Neutrophil (primary cell): ENCODE measurements at regions not wholly inside any gene's neighbourhood (a gene's known extent, or its start where the extent isn't known, plus 50 kb on each side); places are given as distances from the start of the nearest gene placed in this dataset.

ENCODE experiments used
- H3K27ac ChIP-seq: fragments of 200-600 bp; sonication (generic); 2 replicates; pipeline ENCODE4 v1.5.1; 2016; ENCODE audit warnings: mild to moderate bottlenecking, moderate library complexity
- H3K27me3 ChIP-seq: fragments of 200-600 bp; sonication (generic); 2 replicates; pipeline ENCODE4 v1.6.0; 2016; ENCODE audit warnings: mild to moderate bottlenecking
- H3K36me3 ChIP-seq: fragments of 200-600 bp; sonication (generic); 2 replicates; pipeline ENCODE4 v1.5.1; 2017
- H3K4me1 ChIP-seq, 2 experiments: fragments of 200-600 bp in 1 of 2; sonication (generic) in 1 of 2; 1 replicate in 1 of 2; 2 replicates in 1 of 2; pipeline versions ENCODE4 v1.5.1 to v1.6.1; 2013 to 2016; ENCODE audit warnings: low read depth in 1 of 2, low read length in 1 of 2, mild to moderate bottlenecking in 1 of 2, moderate library complexity in 1 of 2; ENCODE audit not compliant: control insufficient read depth in 1 of 2, insufficient read depth in 1 of 2
- H3K4me3 ChIP-seq, 2 experiments: fragments of 200-600 bp in 1 of 2; sonication (generic) in 1 of 2; 1 replicate in 1 of 2; 2 replicates in 1 of 2; pipeline ENCODE4 v1.5.1; 2013 to 2016; ENCODE audit warnings: low read depth in 1 of 2, low read length in 1 of 2, mild to moderate bottlenecking in 1 of 2, moderate library complexity in 1 of 2
- H3K9me3 ChIP-seq: fragments of 200-600 bp; sonication (generic); 2 replicates; pipeline ENCODE4 v1.5.1; 2016
- CTCF ChIP-seq: fragments of 200-600 bp; sonication (generic); IDR thresholded peaks from 2 replicates; pipeline ENCODE4 v1.5.1; 2016; ENCODE audit warnings: antibody characterized with exemption

GRCh38 chr1:38210895-38211177 lies 164.2 kb upstream of the POU3F1 start:
- TF ChIP-seq CTCF, result no peak
- no peaks in the 10 kb centered on the region for H3K36me3 ChIP-seq
- H3K27ac ChIP-seq, result no peak overlapping the region
- H3K9me3 ChIP-seq, result no peaks in the 10 kb centered on the region
- no peaks in the 10 kb centered on the region for H3K4me1 ChIP-seq
- H3K27me3 ChIP-seq, result peaks cover 44% of the 10 kb centered on the region
- no peak overlapping the region for H3K4me3 ChIP-seq

GRCh38 chr1:38210021-38210894 lies 163.7 kb upstream of the POU3F1 start:
- Histone ChIP-seq H3K36me3 (no peaks in the 10 kb centered on the region), H3K9me3 (no peaks in the 10 kb centered on the region), H3K4me3 (no peak overlapping the region), H3K4me1 (peaks cover 0 to under 1% of the 10 kb centered on the region in 2 experiments), H3K27me3 (peaks cover 38% of the 10 kb centered on the region), H3K27ac (no peak overlapping the region)
- no peak for TF ChIP-seq CTCF

GRCh38 chr1:38208716-38209632 lies 162.4 kb upstream of the POU3F1 start:
- Histone ChIP-seq H3K36me3 (no peaks in the 10 kb centered on the region), H3K27ac (no peak overlapping the region), H3K4me1 (peaks cover 0 to 7% of the 10 kb centered on the region in 2 experiments), H3K9me3 (no peaks in the 10 kb centered on the region), H3K27me3 (peaks cover 25% of the 10 kb centered on the region), H3K4me3 (no peak overlapping the region)
- TF ChIP-seq CTCF, result no peak

- H3K27me3 ChIP-seq, result peaks cover 14% of the 10 kb centered on the region
- no peak for TF ChIP-seq CTCF
- H3K4me1 ChIP-seq, result peaks cover 0 to 7% of the 10 kb centered on the region in 2 experiments
- no peaks in the 10 kb centered on the region for H3K36me3 ChIP-seq
- H3K9me3 ChIP-seq, result no peaks in the 10 kb centered on the region
- H3K27ac ChIP-seq, result no peak overlapping the region
- H3K4me3 ChIP-seq, result no peak overlapping the region
Observed at GRCh38 chr1:38207906-38208305, 161.3 kb upstream of the POU3F1 start.

GRCh38 chr1:38207275-38207674 lies 160.7 kb upstream of the POU3F1 start:
- TF ChIP-seq CTCF, result no peak
- no peaks in the 10 kb centered on the region for H3K9me3 ChIP-seq
- no peak overlapping the region for H3K27ac ChIP-seq
- H3K27me3 ChIP-seq, result peaks cover 8% of the 10 kb centered on the region
- peaks cover 0 to 7% of the 10 kb centered on the region in 2 experiments for H3K4me1 ChIP-seq
- H3K36me3 ChIP-seq, result no peaks in the 10 kb centered on the region
- H3K4me3 ChIP-seq, result no peak overlapping the region
